Breast epithelium (tissue), 4 donors: ENCODE measurements at regions not wholly inside any gene's neighbourhood (a gene's known extent, or its start where the extent isn't known, plus 50 kb on each side); places are given as distances from the start of the nearest gene placed in this dataset.

Experiments
- DNase-seq, 2 donors: peaks; one replicate each; pipeline ENCODE4 v3.0.0-alpha.2; 2019; ENCODE audit warnings: low spot score in 2 of 2
- H3K27ac ChIP-seq, 2 donors: fragments of 200-600 bp; sonication (generic) in 1 of 2; one replicate each; pipeline ENCODE4 v1.5.1; 2016 to 2019; ENCODE audit warnings: mild to moderate bottlenecking in 1 of 2
- H3K27me3 ChIP-seq, 2 donors: fragments of 200-600 bp; sonication (generic) in 1 of 2; one replicate each; pipeline versions ENCODE4 v1.5.1 to v1.6.0; 2017 to 2019; ENCODE audit warnings: control low read depth in 1 of 2, mild to moderate bottlenecking in 1 of 2
- H3K36me3 ChIP-seq: fragments of 200-600 bp; one replicate; pipeline ENCODE4 v1.5.1; 2019
- H3K4me1 ChIP-seq, 2 donors: fragments of 200-600 bp; sonication (generic); one replicate each; pipeline ENCODE4 v1.5.1; 2016 to 2019; ENCODE audit warnings: control low read depth in 1 of 2
- H3K4me3 ChIP-seq, 3 donors: fragments of 200-600 bp; sonication (generic); 1 replicate in 2 of 3; 2 replicates in 1 of 3; pipeline ENCODE4 v1.5.1; 2016 to 2019; ENCODE audit warnings: mild to moderate bottlenecking in 3 of 3, moderate library complexity in 2 of 3
- H3K9me3 ChIP-seq, 2 donors: fragments of 200-600 bp; sonication (generic) in 1 of 2; one replicate each; pipeline ENCODE4 v1.5.1; 2016 to 2019; ENCODE audit warnings: control low read depth in 1 of 2
- POLR2A ChIP-seq: fragments of 450-650 bp; IDR thresholded peaks from one replicate; pipeline ENCODE4 v1.6.1; 2016; ENCODE audit warnings: antibody characterized with exemption, mild to moderate bottlenecking, moderate library complexity
- POLR2AphosphoS5 ChIP-seq, 3 donors: sonication (generic); formaldehyde crosslinking; IDR thresholded peaks; one replicate each; pipeline ENCODE4 v1.6.1; 2017; ENCODE audit warnings: antibody characterized with exemption in 3 of 3
- intact Hi-C: fragments of 100-400 bp; cut with DNase I; formaldehyde crosslinking; loops from one replicate; pipeline ENCODE4 v1.15.1; 2023; ENCODE audit warnings: low total_unique reads
- TF ChIP-seq, protein P1 (sequence below), 3 donors: fragments of 450-650 bp; IDR thresholded peaks; one replicate each; pipeline ENCODE4 v1.5.1; 2016 to 2017; ENCODE audit warnings: antibody characterized with exemption in 3 of 3, mild to moderate bottlenecking in 3 of 3, moderate library complexity in 3 of 3

DNA sequence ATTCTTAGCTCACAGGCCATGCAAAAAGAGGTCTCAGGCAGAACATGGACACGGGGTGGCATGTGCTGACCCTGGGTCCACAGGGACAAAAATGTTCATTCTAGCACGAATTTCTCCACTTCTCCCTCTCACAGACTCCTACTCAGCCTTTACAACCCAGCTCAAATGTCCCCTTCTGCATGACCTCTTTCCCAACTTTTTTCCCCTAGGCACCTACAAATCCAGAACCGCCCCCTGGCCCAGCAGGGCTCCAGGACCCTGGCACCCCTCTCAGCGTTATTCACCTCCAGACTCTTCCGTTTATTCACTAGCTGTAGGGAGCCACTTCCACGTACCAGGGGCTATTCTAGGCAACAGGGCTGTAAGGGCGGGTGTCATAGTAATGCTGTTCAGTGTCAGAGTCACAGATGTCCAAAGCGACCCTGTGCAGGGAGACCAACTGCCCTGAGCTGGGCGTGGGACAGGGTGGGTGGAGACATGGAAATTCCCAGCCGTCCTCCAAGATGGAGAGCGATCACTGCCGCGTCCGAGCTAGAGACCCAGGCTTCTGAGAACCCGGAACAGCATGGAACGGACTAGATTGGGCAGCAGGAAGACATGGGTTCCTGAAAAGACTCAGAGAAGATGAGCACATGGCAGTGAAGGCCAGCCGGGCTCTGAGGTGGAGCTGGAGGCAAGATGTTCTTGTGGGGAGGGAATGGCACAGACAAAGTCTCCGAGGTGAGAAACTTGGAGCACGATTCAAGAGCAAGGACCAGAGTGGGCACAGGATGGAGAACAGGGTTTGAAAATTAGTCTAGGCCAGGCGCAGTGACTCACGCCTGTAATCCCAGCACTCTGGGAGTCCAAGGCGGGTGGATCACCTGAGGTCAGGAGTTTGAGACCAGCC, 274.9 kb upstream of the RTL1 start:
- no peak for DNase-seq
- TF ChIP-seq POLR2A (no peak), POLR2AphosphoS5 (IDR thresholded peaks at IDR 0.05) (no peak)
- TF ChIP-seq, protein P1, sequence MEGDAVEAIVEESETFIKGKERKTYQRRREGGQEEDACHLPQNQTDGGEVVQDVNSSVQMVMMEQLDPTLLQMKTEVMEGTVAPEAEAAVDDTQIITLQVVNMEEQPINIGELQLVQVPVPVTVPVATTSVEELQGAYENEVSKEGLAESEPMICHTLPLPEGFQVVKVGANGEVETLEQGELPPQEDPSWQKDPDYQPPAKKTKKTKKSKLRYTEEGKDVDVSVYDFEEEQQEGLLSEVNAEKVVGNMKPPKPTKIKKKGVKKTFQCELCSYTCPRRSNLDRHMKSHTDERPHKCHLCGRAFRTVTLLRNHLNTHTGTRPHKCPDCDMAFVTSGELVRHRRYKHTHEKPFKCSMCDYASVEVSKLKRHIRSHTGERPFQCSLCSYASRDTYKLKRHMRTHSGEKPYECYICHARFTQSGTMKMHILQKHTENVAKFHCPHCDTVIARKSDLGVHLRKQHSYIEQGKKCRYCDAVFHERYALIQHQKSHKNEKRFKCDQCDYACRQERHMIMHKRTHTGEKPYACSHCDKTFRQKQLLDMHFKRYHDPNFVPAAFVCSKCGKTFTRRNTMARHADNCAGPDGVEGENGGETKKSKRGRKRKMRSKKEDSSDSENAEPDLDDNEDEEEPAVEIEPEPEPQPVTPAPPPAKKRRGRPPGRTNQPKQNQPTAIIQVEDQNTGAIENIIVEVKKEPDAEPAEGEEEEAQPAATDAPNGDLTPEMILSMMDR (IDR thresholded peaks at IDR 0.05): no peak
- no peak overlapping the region for H3K27ac ChIP-seq
- H3K9me3 ChIP-seq: peaks cover 12 to 24% of the 10 kb centered on the region in 2 donors
- H3K27me3 ChIP-seq: peaks cover 0 to 5% of the 10 kb centered on the region in 2 donors
- H3K4me3 ChIP-seq: no peak overlapping the region
- no peaks in the 10 kb centered on the region for H3K36me3 ChIP-seq
- H3K4me1 ChIP-seq: no peaks in the 10 kb centered on the region
- intact Hi-C loops: no loop called here

DNA sequence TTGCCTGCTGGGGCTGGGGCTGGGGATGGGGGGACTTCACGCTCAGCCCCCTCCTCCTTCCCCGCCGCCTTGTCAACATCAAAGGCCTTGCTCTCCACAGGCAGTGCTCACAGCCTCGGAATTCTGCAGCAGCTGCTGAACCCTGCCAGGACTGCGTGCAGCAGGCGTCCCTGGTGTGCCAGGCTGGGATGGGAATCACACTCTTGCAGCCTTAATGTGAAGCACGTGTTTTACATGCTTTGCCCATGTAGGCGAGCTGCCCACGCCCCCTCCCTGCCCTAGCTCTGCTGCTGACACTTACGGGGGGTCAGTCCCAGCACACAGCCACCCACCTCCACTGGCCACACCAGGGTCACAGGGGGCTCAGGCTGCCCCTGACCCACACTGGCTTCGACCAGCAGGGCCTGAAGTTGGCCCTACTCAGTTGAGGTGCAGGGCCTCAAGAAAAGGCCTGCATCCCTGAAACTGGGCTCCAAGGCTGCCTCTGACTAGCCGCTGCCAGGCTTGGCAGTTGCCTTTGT, 276.2 kb upstream of the RTL1 start:
- H3K4me1 ChIP-seq: no peaks in the 10 kb centered on the region
- TF ChIP-seq POLR2A: no peak
- TF ChIP-seq, protein P1 (IDR thresholded peaks at IDR 0.05): no peak
- TF ChIP-seq POLR2AphosphoS5 (IDR thresholded peaks at IDR 0.05): no peak
- H3K27ac ChIP-seq: no peak overlapping the region
- peaks cover 12 to 23% of the 10 kb centered on the region in 2 donors for H3K9me3 ChIP-seq
- no peak overlapping the region for H3K4me3 ChIP-seq
- H3K27me3 ChIP-seq: peaks cover 0 to 5% of the 10 kb centered on the region in 2 donors
- H3K36me3 ChIP-seq: no peaks in the 10 kb centered on the region
- intact Hi-C loops: no loop called here
- DNase-seq: no peak

DNA sequence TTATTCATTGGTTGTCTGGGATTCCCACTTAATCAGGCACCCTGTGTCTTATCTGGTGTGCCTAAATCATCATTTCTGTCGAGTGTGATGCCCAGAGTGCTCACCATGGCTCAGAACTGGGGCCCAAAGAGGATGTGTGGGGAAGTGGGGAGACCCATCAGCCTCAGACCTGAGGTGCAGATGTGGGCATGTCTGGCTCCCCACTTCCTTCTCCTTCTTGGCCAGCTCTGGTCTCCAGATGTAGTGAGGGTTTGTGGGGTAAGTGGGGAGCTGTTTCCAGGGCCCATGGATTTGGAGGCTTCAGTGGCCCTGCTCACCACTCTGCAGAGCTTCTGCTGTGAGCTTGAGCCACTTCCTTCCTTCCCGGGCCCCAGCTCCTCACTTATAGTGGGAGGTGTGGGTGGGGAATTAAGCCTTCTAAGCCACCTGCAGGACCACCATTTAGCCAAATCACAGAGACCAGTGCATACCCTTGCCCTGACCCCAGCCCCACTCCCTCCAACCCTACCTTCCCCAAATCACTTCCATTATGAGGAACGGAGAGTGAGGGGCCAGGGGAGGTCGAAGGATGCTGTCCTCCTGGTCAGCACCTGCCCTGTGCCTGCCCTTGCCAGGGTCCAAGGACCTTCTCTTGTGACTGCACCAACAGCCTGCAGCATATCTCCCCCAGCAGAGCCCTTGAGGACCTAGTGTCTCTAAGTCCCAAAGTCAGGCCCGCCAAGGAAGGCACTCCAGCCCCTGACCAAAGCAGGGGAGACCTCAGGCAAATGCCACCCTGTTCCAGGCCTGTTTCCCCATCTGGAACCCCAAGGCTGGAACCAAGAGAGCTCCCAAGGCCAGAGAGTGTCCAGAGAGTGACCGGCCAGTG, 278.2 kb upstream of the RTL1 start:
- DNase-seq: peak; percentile 6 to 8
- Histone ChIP-seq H3K9me3 (peaks cover 12 to 23% of the 10 kb centered on the region in 2 donors), H3K27me3 (peaks cover 0 to 12% of the 10 kb centered on the region in 2 donors), H3K4me1 (no peaks in the 10 kb centered on the region), H3K27ac (no peak overlapping the region), H3K36me3 (no peaks in the 10 kb centered on the region), H3K4me3 (no peak overlapping the region)
- no peak for TF ChIP-seq POLR2AphosphoS5 (IDR thresholded peaks at IDR 0.05)
- intact Hi-C loops: no loop called here

DNA sequence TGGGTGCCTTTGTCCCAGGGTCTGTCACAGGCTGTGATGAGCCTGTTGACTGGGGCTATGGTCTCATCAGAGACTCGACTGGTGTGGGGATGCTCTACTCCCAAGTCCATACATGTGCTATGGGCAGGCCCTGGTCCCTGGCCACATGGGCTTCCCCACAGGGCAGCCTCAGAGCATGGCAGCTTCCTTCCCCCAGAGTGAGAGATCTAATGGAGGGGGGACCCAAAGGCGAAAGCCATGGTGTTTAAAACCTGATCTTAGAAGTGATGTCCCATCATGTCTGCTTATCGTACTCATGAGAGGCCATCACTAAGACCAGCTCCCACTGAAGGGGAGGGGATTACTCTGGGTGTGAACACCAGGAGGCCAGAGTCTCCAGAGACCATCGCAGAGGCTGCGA, 279.0 kb upstream of the RTL1 start:
- DNase-seq: peak; percentile 7 to 10
- Histone ChIP-seq H3K27me3 (peaks cover 0 to 12% of the 10 kb centered on the region in 2 donors), H3K9me3 (peaks cover 12 to 23% of the 10 kb centered on the region in 2 donors), H3K4me1 (no peaks in the 10 kb centered on the region), H3K36me3 (no peaks in the 10 kb centered on the region), H3K4me3 (no peak overlapping the region), H3K27ac (no peak overlapping the region)
- intact Hi-C loops: no loop called here
- TF ChIP-seq POLR2A (no peak), POLR2AphosphoS5 (IDR thresholded peaks at IDR 0.05) (no peak)
- TF ChIP-seq, protein P1 (IDR thresholded peaks at IDR 0.05): no peak

DNA sequence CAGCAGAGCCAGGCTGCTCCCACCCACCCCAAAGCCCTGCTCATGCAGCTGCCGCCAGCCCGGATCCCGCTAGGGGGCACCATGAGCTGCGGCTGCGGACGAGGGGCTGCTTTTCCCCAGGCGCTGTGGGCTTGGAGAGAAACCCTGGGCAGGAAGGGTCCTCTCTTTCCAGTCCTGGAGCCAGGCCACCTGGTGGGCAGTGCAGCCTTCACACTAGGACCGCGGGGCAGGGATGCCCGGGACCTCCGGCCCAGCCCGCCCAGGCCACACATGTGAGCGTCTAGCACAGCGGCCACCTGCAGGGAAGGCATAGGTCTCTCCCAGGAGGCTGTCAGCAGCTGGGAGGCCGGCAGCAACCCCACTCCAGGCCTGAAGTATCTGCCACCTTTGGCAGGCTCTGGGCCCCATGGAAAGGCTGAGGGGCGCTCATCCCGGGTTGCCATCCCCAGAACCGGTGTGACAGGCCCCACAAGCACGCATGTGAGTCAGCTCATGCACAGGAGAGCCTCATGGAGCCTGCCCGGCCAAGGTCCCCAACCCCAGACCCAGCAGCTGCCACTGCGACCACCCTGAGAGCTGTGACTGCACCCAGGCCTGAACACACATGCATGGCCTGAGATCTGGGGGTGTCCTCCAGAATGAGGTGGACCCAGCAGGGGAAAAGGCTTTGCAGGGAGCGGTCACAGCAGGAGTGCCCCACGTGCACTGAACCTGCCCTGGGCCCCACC, 280.0 kb upstream of the RTL1 start:
- TF ChIP-seq, protein P1 (IDR thresholded peaks at IDR 0.05): no peak
- TF ChIP-seq POLR2AphosphoS5 (IDR thresholded peaks at IDR 0.05) (no peak), POLR2A (no peak)
- intact Hi-C loops: no loop called here
- Histone ChIP-seq H3K4me1 (no peaks in the 10 kb centered on the region), H3K27me3 (peaks cover 0 to 12% of the 10 kb centered on the region in 2 donors), H3K9me3 (peaks cover 12 to 23% of the 10 kb centered on the region in 2 donors), H3K4me3 (no peak overlapping the region), H3K27ac (no peak overlapping the region), H3K36me3 (no peaks in the 10 kb centered on the region)
- peak; percentile 4 to 45 for DNase-seq
